HFF-Myc (cell line): ENCODE measurements at regions not wholly inside any gene's neighbourhood (a gene's known extent, or its start where the extent isn't known, plus 50 kb on each side); places are given as distances from the start of the nearest gene placed in this dataset.

Experiments
- DNase-seq: peaks from one replicate; pipeline ENCODE4 v3.0.0-alpha.2; 2011; ENCODE audit warnings: low read depth; ENCODE audit errors: extremely low read depth
- H3K4me3 ChIP-seq: replicated peaks from 2 replicates; pipeline ENCODE4 v1.5.1; 2011; ENCODE audit warnings: low read depth, mild to moderate bottlenecking, control low read depth, low read length
- CTCF ChIP-seq: IDR thresholded peaks from 2 replicates; pipeline ENCODE4 v1.5.1; 2012; ENCODE audit warnings: mild to moderate bottlenecking, low read depth, low read length, control low read depth; ENCODE audit errors: missing control alignments

- no peak for TF ChIP-seq CTCF
- H3K4me3 ChIP-seq = no peak overlapping the region
- no peak for DNase-seq
Measured at GRCh38 chr11:91147885-91148284, 925.0 kb upstream of the CHORDC1 start.

GRCh38 chr11:91141655-91142054 lies 918.8 kb upstream of the CHORDC1 start:
- TF ChIP-seq CTCF = no peak
- DNase-seq = no peak

GRCh38 chr11:91136631-91137030 lies 913.8 kb upstream of the CHORDC1 start:
- no peak for DNase-seq
- TF ChIP-seq CTCF = no peak

More at GRCh38 chr11:91141655-91142054, 918.8 kb upstream of the CHORDC1 start:
- H3K4me3 ChIP-seq = no peak overlapping the region

GRCh38 chr11:91133361-91133760 lies 910.5 kb upstream of the CHORDC1 start:
- no peak for DNase-seq
- no peak overlapping the region for H3K4me3 ChIP-seq
- TF ChIP-seq CTCF = no peak

More at GRCh38 chr11:91136631-91137030, 913.8 kb upstream of the CHORDC1 start:
- no peak overlapping the region for H3K4me3 ChIP-seq

- no peak for DNase-seq
- no peak for TF ChIP-seq CTCF
- H3K4me3 ChIP-seq = no peak overlapping the region
Measured at GRCh38 chr11:91129596-91129995, 906.7 kb upstream of the CHORDC1 start.

- no peak for DNase-seq
- no peak overlapping the region for H3K4me3 ChIP-seq
- TF ChIP-seq CTCF = no peak
Measured at GRCh38 chr11:91124363-91124762, 901.5 kb upstream of the CHORDC1 start.

- DNase-seq = no peak
- H3K4me3 ChIP-seq = no peak overlapping the region
- TF ChIP-seq CTCF = no peak
Measured at GRCh38 chr11:91115116-91115515, 892.3 kb upstream of the CHORDC1 start.
